Hepatocyte (in vitro differentiated cells): ENCODE measurements at regions not wholly inside any gene's neighbourhood (a gene's known extent, or its start where the extent isn't known, plus 50 kb on each side); places are given as distances from the start of the nearest gene placed in this dataset.

Experiments used
- DNase-seq: peaks from one replicate; pipeline ENCODE4 v3.0.0-alpha.2; 2016; ENCODE audit warnings: low spot score
- H2AFZ ChIP-seq: fragments of 200-600 bp; sonication (generic); 2 replicates; pipeline ENCODE4 v1.6.0; 2016; ENCODE audit warnings: antibody characterized with exemption, mild to moderate bottlenecking
- H3K27ac ChIP-seq: fragments of 200-600 bp; sonication (generic); 2 replicates; pipeline ENCODE4 v1.5.1; 2016; ENCODE audit warnings: mild to moderate bottlenecking
- H3K27me3 ChIP-seq: fragments of 200-600 bp; sonication (generic); 2 replicates; pipeline ENCODE4 v1.6.1; 2016
- H3K36me3 ChIP-seq: fragments of 200-600 bp; sonication (generic); replicated peaks from 2 replicates; pipeline ENCODE4 v1.5.1; 2016; ENCODE audit warnings: low read depth; ENCODE audit not compliant: insufficient read depth
- H3K4me1 ChIP-seq: fragments of 200-600 bp; sonication (generic); 2 replicates; pipeline ENCODE4 v1.5.1; 2016; ENCODE audit warnings: mild to moderate bottlenecking, moderate library complexity; ENCODE audit not compliant: insufficient read depth
- H3K4me2 ChIP-seq: fragments of 200-600 bp; sonication (generic); 2 replicates; pipeline ENCODE4 v1.6.0; 2016
- H3K4me3 ChIP-seq: fragments of 200-600 bp; sonication (generic); 2 replicates; pipeline ENCODE4 v1.5.1; 2016; ENCODE audit warnings: mild to moderate bottlenecking
- H3K79me2 ChIP-seq: fragments of 200-600 bp; sonication (generic); 2 replicates; pipeline ENCODE4 v1.6.0; 2017; ENCODE audit warnings: mild to moderate bottlenecking
- H3K9me2 ChIP-seq: fragments of 200-600 bp; sonication (generic); replicated peaks from 2 replicates; pipeline ENCODE4 v1.6.0; 2017; ENCODE audit warnings: mild to moderate bottlenecking; ENCODE audit not compliant: insufficient read depth
- H3K9me3 ChIP-seq: fragments of 200-600 bp; sonication (generic); 2 replicates; pipeline ENCODE4 v1.5.1; 2016; ENCODE audit warnings: low read depth, mild to moderate bottlenecking
- H4K20me1 ChIP-seq: fragments of 200-600 bp; sonication (generic); 2 replicates; pipeline ENCODE4 v1.6.0; 2016; ENCODE audit warnings: mild to moderate bottlenecking; ENCODE audit not compliant: insufficient read depth, poor library complexity, severe bottlenecking
- CTCF ChIP-seq: fragments of 200-600 bp; sonication (generic); IDR thresholded peaks from 2 replicates; pipeline ENCODE4 v1.5.1; 2016; ENCODE audit warnings: antibody characterized with exemption, mild to moderate bottlenecking; ENCODE audit not compliant: poor library complexity
- EZH2 ChIP-seq: fragments of 200-600 bp; sonication (generic); IDR thresholded peaks from 2 replicates; pipeline ENCODE4 v1.6.1; 2016; ENCODE audit warnings: antibody characterized with exemption, mild to moderate bottlenecking, borderline replicate concordance
- EZH2phosphoT487 ChIP-seq: fragments of 200-600 bp; sonication (generic); IDR thresholded peaks from one replicate; pipeline ENCODE4 v1.6.1; 2018; ENCODE audit warnings: antibody characterized with exemption, mild to moderate bottlenecking, low read depth, moderate library complexity; ENCODE audit not compliant: unreplicated experiment, severe bottlenecking
- WGBS: methylation state at CpG from one replicate; pipeline ENCODE4 v1.1.6; 2016; ENCODE audit warnings: low lambda C conversion rate; ENCODE audit errors: missing lambda C conversion rate; 5-methylcytosine and 5-hydroxymethylcytosine counted together

- DNase-seq, result no peak
- H2AFZ ChIP-seq, result no peak overlapping the region
- no peak overlapping the region for H3K4me3 ChIP-seq
- no peaks in the 10 kb centered on the region for H3K4me1 ChIP-seq
- no peak overlapping the region for H3K4me2 ChIP-seq
- no peaks in the 10 kb centered on the region for H3K9me2 ChIP-seq
- H3K36me3 ChIP-seq, result no peaks in the 10 kb centered on the region
- H3K27me3 ChIP-seq, result no peaks in the 10 kb centered on the region
- TF ChIP-seq CTCF, result no peak
- no peak for TF ChIP-seq EZH2
- no peak for TF ChIP-seq EZH2phosphoT487
- WGBS, result 23% methylated on average over 2 of the region's 2 CpGs
- H3K79me2 ChIP-seq, result no peaks in the 10 kb centered on the region
- H3K27ac ChIP-seq, result no peak overlapping the region
- H4K20me1 ChIP-seq, result no peaks in the 10 kb centered on the region
- no peaks in the 10 kb centered on the region for H3K9me3 ChIP-seq
Measured at GRCh38 chr1:221169447-221169889, 290.2 kb downstream of the HLX start.

DNA sequence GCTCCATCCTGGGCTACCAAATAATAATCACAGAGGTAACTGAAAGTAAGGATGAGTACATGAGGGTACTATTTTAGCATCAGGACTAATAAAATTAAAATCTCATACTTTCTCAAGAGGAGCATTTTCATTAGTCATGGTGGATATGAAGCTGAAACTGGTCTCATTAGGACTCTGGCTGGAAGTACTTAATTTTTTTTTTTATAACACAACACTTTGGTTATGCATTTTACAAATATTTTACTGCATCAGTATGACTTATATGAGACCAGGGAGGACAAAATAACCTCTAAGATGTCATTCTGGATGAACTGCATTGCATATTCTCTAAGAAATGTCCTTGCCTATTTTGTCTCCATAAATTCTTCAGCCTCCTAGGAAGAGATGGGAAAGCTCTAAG lies 290.9 kb downstream of the HLX start:
- Histone ChIP-seq H3K9me3 (no peaks in the 10 kb centered on the region), H2AFZ (no peak overlapping the region), H3K79me2 (no peaks in the 10 kb centered on the region), H3K27ac (no peak overlapping the region), H3K4me3 (no peak overlapping the region), H3K9me2 (no peaks in the 10 kb centered on the region), H3K4me1 (no peaks in the 10 kb centered on the region), H3K27me3 (no peaks in the 10 kb centered on the region), H4K20me1 (no peaks in the 10 kb centered on the region), H3K36me3 (no peaks in the 10 kb centered on the region), H3K4me2 (no peak overlapping the region)
- TF ChIP-seq CTCF, result no peak
- TF ChIP-seq EZH2phosphoT487, result no peak
- TF ChIP-seq EZH2, result no peak
- DNase-seq, result no peak

GRCh38 chr1:221171768-221172167 lies 292.5 kb downstream of the HLX start:
- Histone ChIP-seq H3K4me2 (no peak overlapping the region), H3K36me3 (no peaks in the 10 kb centered on the region), H2AFZ (no peak overlapping the region), H3K9me2 (no peaks in the 10 kb centered on the region), H3K79me2 (no peaks in the 10 kb centered on the region), H4K20me1 (no peaks in the 10 kb centered on the region), H3K9me3 (no peaks in the 10 kb centered on the region), H3K27ac (no peak overlapping the region), H3K4me1 (no peaks in the 10 kb centered on the region), H3K4me3 (no peak overlapping the region), H3K27me3 (no peaks in the 10 kb centered on the region)
- 68% methylated on average over 2 of the region's 2 CpGs for WGBS
- no peak for DNase-seq
- TF ChIP-seq CTCF (no peak), EZH2 (no peak), EZH2phosphoT487 (no peak)

DNA sequence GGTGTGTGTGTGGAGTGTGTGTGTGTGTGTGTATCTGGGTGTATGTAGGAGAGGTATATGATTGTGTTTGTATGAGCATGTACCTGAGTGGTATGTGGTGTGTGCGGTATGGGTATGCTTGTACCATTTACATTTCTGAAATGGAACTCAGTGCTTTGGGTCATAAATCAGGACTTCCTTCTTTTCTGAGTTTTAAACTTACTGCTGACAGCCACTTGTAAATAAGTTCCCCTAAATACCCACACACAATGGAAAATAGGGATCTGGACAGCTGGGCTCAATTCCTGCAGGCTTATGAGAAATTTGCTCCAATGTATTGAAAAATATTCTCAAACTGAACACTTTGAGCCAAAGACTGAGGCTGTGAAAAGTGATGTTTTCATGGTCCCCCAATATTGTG lies 293.6 kb downstream of the HLX start:
- no peak overlapping the region for H3K27ac ChIP-seq
- H4K20me1 ChIP-seq, result no peaks in the 10 kb centered on the region
- H3K36me3 ChIP-seq, result no peaks in the 10 kb centered on the region
- no peak overlapping the region for H2AFZ ChIP-seq
- WGBS, result 100% methylated on average over 1 of the region's 1 CpG
- H3K27me3 ChIP-seq, result no peaks in the 10 kb centered on the region
- no peaks in the 10 kb centered on the region for H3K9me2 ChIP-seq
- no peak for DNase-seq
- H3K79me2 ChIP-seq, result no peaks in the 10 kb centered on the region
- no peak overlapping the region for H3K4me3 ChIP-seq
- no peak for TF ChIP-seq EZH2phosphoT487
- TF ChIP-seq EZH2, result no peak
- TF ChIP-seq CTCF, result no peak
- H3K9me3 ChIP-seq, result no peaks in the 10 kb centered on the region
- no peak overlapping the region for H3K4me2 ChIP-seq
- H3K4me1 ChIP-seq, result no peaks in the 10 kb centered on the region
